K562 (cell line): ENCODE measurements at regions not wholly inside any gene's neighbourhood (a gene's known extent, or its start where the extent isn't known, plus 50 kb on each side); places are given as distances from the start of the nearest gene placed in this dataset.
A peak's percentile ranks its signal among the peaks of the same experiment; 100 is the strongest.

ENCODE experiments used
- ATAC-seq: fragments of 200-7000 bp; cut with Tn5 transposase; 3 replicates; pipeline ENCODE4 v1.9.1; 2020; ENCODE audit warnings: moderate library complexity
- BruUV-seq: library from RNA; stranded (reverse); fragments of 400-500 nt; replicated peaks from 2 replicates; lab custom pipeline; 2021; lab: Mats Ljungman, UMichigan
- CTCF ChIA-PET: fragments of 300-600 bp; formaldehyde crosslinking; extraction: SDS; loops from one replicate; lab custom pipeline; 2021; ENCODE audit warnings: low intra/inter-chr PET ratio; lab: Yijun Ruan, JAX
- POLR2A ChIA-PET: fragments of 300-600, 350-650 bp; sonication (Branson Sonifier 250); formaldehyde crosslinking; extraction: SDS; loops from one replicate; lab custom pipeline; 2021; ENCODE audit warnings: antibody characterized with exemption, inconsistent platforms; lab: Yijun Ruan, JAX
- DNase-seq, 4 experiments: peaks; one replicate each; pipeline versions ENCODE4 v3.0.0 to v3.0.0-alpha.2; 2011 to 2018; ENCODE audit warnings: low spot score in 3 of 4, mixed read lengths in 3 of 4; ENCODE audit errors: extremely low read depth in 1 of 4
- FAIRE-seq: peaks from 2 replicates; lab custom pipeline; 2011; peaks lifted over from hg19 to GRCh38; lab: Jason Lieb, UNC
- H2AFZ ChIP-seq: 2 replicates; pipeline ENCODE4 v1.6.0; 2011; ENCODE audit warnings: low read depth, low read length, control low read depth, inconsistent platforms
- H3K27ac ChIP-seq: fragments of 200-600 bp; 3 replicates; pipeline ENCODE4 v1.8.0; 2011; ENCODE audit warnings: low read depth, mild to moderate bottlenecking, control low read depth, inconsistent platforms, low read length, moderate library complexity, mixed read lengths; ENCODE audit errors: extremely low read depth
- H3K27me3 ChIP-seq, 2 experiments: fragments of 300-600 bp in 1 of 2; 2 replicates in 1 of 2; 3 replicates in 1 of 2; pipeline versions ENCODE4 v1.6.0 to v1.8.0; 2011; ENCODE audit warnings: inconsistent platforms in 2 of 2, low read length in 2 of 2, mild to moderate bottlenecking in 1 of 2, mixed read lengths in 1 of 2, moderate library complexity in 1 of 2; ENCODE audit not compliant: control insufficient read depth in 2 of 2, insufficient read depth in 2 of 2
- H3K36me3 ChIP-seq: fragments of 300-600 bp; 3 replicates; pipeline ENCODE4 v1.8.0; 2011; ENCODE audit warnings: mild to moderate bottlenecking, low read length, inconsistent platforms; ENCODE audit not compliant: control insufficient read depth, insufficient read depth
- H3K4me1 ChIP-seq, 2 experiments: fragments of 200-600 bp in 1 of 2; replicated peaks in 1 of 2; 2 replicates in 1 of 2; 3 replicates in 1 of 2; pipeline versions ENCODE4 v1.5.1 to v1.8.0; 2011; ENCODE audit warnings: inconsistent platforms in 2 of 2, low read length in 2 of 2, mild to moderate bottlenecking in 1 of 2, mixed read lengths in 1 of 2, moderate library complexity in 1 of 2; ENCODE audit not compliant: control insufficient read depth in 2 of 2, insufficient read depth in 2 of 2
- H3K4me2 ChIP-seq: 2 replicates; pipeline ENCODE4 v1.6.1; 2011; ENCODE audit warnings: low read length, control low read depth, inconsistent platforms, mixed read lengths; ENCODE audit not compliant: insufficient read depth
- H3K4me3 ChIP-seq: fragments of 200-600 bp; sonication (generic), shearing (Covaris generic); 2 replicates; pipeline ENCODE4 v1.5.1; 2016; ENCODE audit warnings: control low read depth, inconsistent platforms
- H3K79me2 ChIP-seq: fragments of 200-600 bp; 3 replicates; pipeline ENCODE4 v1.8.0; 2011; ENCODE audit warnings: low read length, inconsistent platforms; ENCODE audit not compliant: control insufficient read depth, insufficient read depth
- H3K9ac ChIP-seq, 2 experiments: 2 replicates each; pipeline versions ENCODE4 v1.6.0 to v1.6.1; 2011; ENCODE audit warnings: low read depth in 2 of 2, low read length in 2 of 2, control low read depth in 1 of 2, inconsistent platforms in 1 of 2, mild to moderate bottlenecking in 1 of 2, mixed read lengths in 1 of 2; ENCODE audit not compliant: insufficient read depth in 1 of 2
- H3K9me1 ChIP-seq: one replicate; pipeline ENCODE4 v1.6.0; 2011; ENCODE audit warnings: inconsistent platforms, mild to moderate bottlenecking, low read length, moderate library complexity; ENCODE audit not compliant: control insufficient read depth, insufficient read depth
- H3K9me3 ChIP-seq: replicated peaks from 2 replicates; pipeline ENCODE4 v1.5.1; 2011; ENCODE audit warnings: low read depth, low read length, inconsistent platforms; ENCODE audit not compliant: control insufficient read depth, insufficient read depth
- H4K20me1 ChIP-seq: replicated peaks from 2 replicates; pipeline ENCODE4 v1.6.1; 2011; ENCODE audit warnings: low read length, inconsistent platforms, mixed read lengths; ENCODE audit not compliant: control insufficient read depth, insufficient read depth
- ELK3 ChIP-seq: fragments of 450-650 bp; formaldehyde crosslinking; IDR thresholded peaks from 2 replicates; pipeline ENCODE4 v1.4.0; 2020; ENCODE audit warnings: mild to moderate bottlenecking
- MTA1 ChIP-seq: fragments of 450-650 bp; IDR thresholded peaks from 2 replicates; pipeline ENCODE4 v1.6.1; 2017; ENCODE audit warnings: borderline replicate concordance
- MYC ChIP-seq, 2 experiments: fragments of 250-450 bp in 1 of 2; sonication (Bioruptor Pico) in 1 of 2; IDR thresholded peaks; 2 replicates each; pipeline versions ENCODE4 v1.5.1 to v1.6.1; 2012 to 2021; ENCODE audit warnings: low read depth in 2 of 2, borderline replicate concordance in 1 of 2, improper control_type of control experiment in 1 of 2, low read length in 1 of 2, mild to moderate bottlenecking in 1 of 2, moderate library complexity in 1 of 2
- NCOA1 ChIP-seq: fragments of 450-650 bp; IDR thresholded peaks from 2 replicates; pipeline ENCODE4 v1.6.1; 2016; ENCODE audit warnings: low read depth
- NCOA6 ChIP-seq: fragments of 450-650 bp; IDR thresholded peaks from 2 replicates; pipeline ENCODE4 v1.6.1; 2017; ENCODE audit warnings: mild to moderate bottlenecking
- PPARD ChIP-seq: fragments of 250-450 bp; sonication (Bioruptor Pico); IDR thresholded peaks from 2 replicates; pipeline ENCODE4 v1.8.0; 2022; ENCODE audit warnings: inconsistent platforms, mild to moderate bottlenecking, moderate library complexity
- PRPF4 ChIP-seq: fragments of 200-400 bp; formaldehyde crosslinking; IDR thresholded peaks from one replicate; pipeline ENCODE4 v1.6.1; 2017; ENCODE audit warnings: low read length, low read depth, mild to moderate bottlenecking; ENCODE audit not compliant: insufficient read depth, poor library complexity, severe bottlenecking
- RUNX1 ChIP-seq: sonication (generic); IDR thresholded peaks from 2 replicates; pipeline ENCODE4 v1.6.1; 2016; ENCODE audit warnings: antibody characterized with exemption, low read depth
- SAFB2 ChIP-seq: fragments of 200-400 bp; formaldehyde crosslinking; IDR thresholded peaks from 2 replicates; pipeline ENCODE4 v1.6.1; 2018; ENCODE audit warnings: borderline replicate concordance, low read length, low read depth, moderate library complexity; ENCODE audit not compliant: severe bottlenecking
- TEAD2 ChIP-seq: fragments of 450-650 bp; IDR thresholded peaks from 2 replicates; pipeline ENCODE4 v1.6.1; 2016; ENCODE audit warnings: missing genetic modification characterization, control low read depth, missing compliant biosample characterization
- TFE3 ChIP-seq: fragments of 450-650 bp; formaldehyde crosslinking; IDR thresholded peaks from 2 replicates; pipeline ENCODE4 v1.4.0; 2020; ENCODE audit warnings: mild to moderate bottlenecking, mixed read lengths
- ZKSCAN8 ChIP-seq: fragments of 200-800 bp; sonication (Bioruptor generic); IDR thresholded peaks from 2 replicates; pipeline ENCODE4 v1.6.1; 2016; ENCODE audit warnings: missing genetic modification characterization, missing compliant biosample characterization
- ZNF121 ChIP-seq: sonication (generic); formaldehyde crosslinking; conservative IDR thresholded peaks from 2 replicates; pipeline ENCODE4 v1.8.0; 2022; ENCODE audit warnings: missing genetic modification reagents
- ZNF174 ChIP-seq: fragments of 250-450 bp; sonication (Bioruptor Pico); IDR thresholded peaks from 2 replicates; pipeline ENCODE4 v1.4.0; 2020; ENCODE audit warnings: mild to moderate bottlenecking
- ZNF175 ChIP-seq: fragments of 200-800 bp; sonication (Bioruptor generic); IDR thresholded peaks from 2 replicates; pipeline ENCODE4 v1.6.1; 2016; ENCODE audit warnings: low read depth, mild to moderate bottlenecking, missing genetic modification characterization, missing compliant biosample characterization
- ZNF23 ChIP-seq: fragments of 250-450 bp; sonication (Bioruptor Pico); IDR thresholded peaks from 2 replicates; pipeline ENCODE4 v1.4.0; 2020; ENCODE audit warnings: mild to moderate bottlenecking
- ZNF311 ChIP-seq: fragments of 250-450 bp; sonication (Bioruptor Pico); IDR thresholded peaks from 2 replicates; pipeline ENCODE4 v1.4.0; 2020; ENCODE audit warnings: mild to moderate bottlenecking, moderate library complexity
- ZNF780A ChIP-seq: fragments of 250-450 bp; sonication (Bioruptor Pico); IDR thresholded peaks from 2 replicates; pipeline ENCODE4 v1.5.0; 2021; ENCODE audit warnings: mild to moderate bottlenecking
- WGBS: fragments of 100-300 bp; shearing (Covaris generic); methylation state at CpG from one replicate; pipeline ENCODE4 v1.1.6; 2016; ENCODE audit warnings: low coverage, mixed read lengths; ENCODE audit not compliant: insufficient coverage; ENCODE audit errors: missing lambda C conversion rate; 5-methylcytosine and 5-hydroxymethylcytosine counted together
- in situ Hi-C: fragments of 300-500 bp; cut with MboI; formaldehyde crosslinking; loops from 4 replicates; pipeline ENCODE4 v1.15.0; 2018; ENCODE audit warnings: inconsistent platforms, mixed read lengths
- intact Hi-C: fragments of 100-400 bp; cut with micrococcal nuclease; formaldehyde crosslinking; loops from 2 replicates; pipeline ENCODE4 v1.14.2; 2022

GRCh38 chr6:835476-836160 is 142.7 kb upstream of the EXOC2 start (continued):
- TF ChIP-seq ZNF780A (CRISPR knock-in tag) (no peak), ZNF175 (CRISPR knock-in tag) (no peak), ZNF174 (CRISPR knock-in tag) (no peak), SAFB2 (no peak), ZKSCAN8 (no peak), NCOA1 (no peak), ZNF23 (CRISPR knock-in tag) (no peak), RUNX1 (no peak), ZNF121 (no peak), MYC (IDR thresholded peaks at IDR 0.05; ENCODE audit: low read depth, low read length) (no peak), MYC (CRISPR knock-in tag; IDR thresholded peaks at IDR 0.05; ENCODE audit: borderline replicate concordance, low read depth) (no peak), PPARD (CRISPR knock-in tag) (no peak)

GRCh38 chr6:834866-835265 is 141.9 kb upstream of the EXOC2 start:
- no peaks in the 10 kb centered on the region for H3K9me1 ChIP-seq
- intact Hi-C loops = no loop called here
- H3K9ac ChIP-seq = no peak overlapping the region
- whole genome bisulfite sequencing = 6% methylated on average over 2 of the region's 2 CpGs
- H3K4me3 ChIP-seq = no peak overlapping the region
- ATAC-seq = no peak
- CTCF ChIA-PET = no interaction called here
- DNase-seq = no peak
- no peaks in the 10 kb centered on the region for H4K20me1 ChIP-seq
- no peak overlapping the region for H2AFZ ChIP-seq
- H3K9me3 ChIP-seq = no peaks in the 10 kb centered on the region
- no peaks in the 10 kb centered on the region; a peak in 1 of 5 replicates for H3K27me3 ChIP-seq
- POLR2A ChIA-PET = no interaction called here
- in situ Hi-C loops = no loop called here
- peak; percentile 23 for FAIRE-seq
- no peaks in the 10 kb centered on the region for H3K79me2 ChIP-seq
- no peak overlapping the region for H3K27ac ChIP-seq
- H3K4me2 ChIP-seq = no peak overlapping the region
- no TSS peak for BruUV-seq
- no peaks in the 10 kb centered on the region for H3K4me1 ChIP-seq
- TF ChIP-seq PRPF4 = no peak
- no peak for TF ChIP-seq NCOA6
- no peak for TF ChIP-seq ZNF311 (CRISPR knock-in tag)
- TF ChIP-seq MTA1 = no peak
- no peak for TF ChIP-seq ELK3 (CRISPR knock-in tag)
- no peak for TF ChIP-seq TFE3
- no peak for TF ChIP-seq TEAD2 (tag)
- TF ChIP-seq, all 486 proteins: peak for 0
- H3K36me3 ChIP-seq = no peaks in the 10 kb centered on the region
